HG03558 (cell line): ENCODE measurements at regions not wholly inside any gene's neighbourhood (a gene's known extent, or its start where the extent isn't known, plus 50 kb on each side); places are given as distances from the start of the nearest gene placed in this dataset.

ENCODE experiments used
- ATAC-seq: cut with Tn5 transposase; IDR thresholded peaks from one replicate; pipeline ENCODE4 v1.9.1; 2021; ENCODE audit warnings: moderate number of reproducible peaks; ENCODE audit not compliant: unreplicated experiment; ENCODE audit errors: extremely low read depth

- ATAC-seq, result no peak
Observed at GRCh38 chr2:7812231-7812995, 869.4 kb upstream of the ID2 start.

GRCh38 chr2:7813541-7814292 lies 868.1 kb upstream of the ID2 start:
- no peak for ATAC-seq

DNA sequence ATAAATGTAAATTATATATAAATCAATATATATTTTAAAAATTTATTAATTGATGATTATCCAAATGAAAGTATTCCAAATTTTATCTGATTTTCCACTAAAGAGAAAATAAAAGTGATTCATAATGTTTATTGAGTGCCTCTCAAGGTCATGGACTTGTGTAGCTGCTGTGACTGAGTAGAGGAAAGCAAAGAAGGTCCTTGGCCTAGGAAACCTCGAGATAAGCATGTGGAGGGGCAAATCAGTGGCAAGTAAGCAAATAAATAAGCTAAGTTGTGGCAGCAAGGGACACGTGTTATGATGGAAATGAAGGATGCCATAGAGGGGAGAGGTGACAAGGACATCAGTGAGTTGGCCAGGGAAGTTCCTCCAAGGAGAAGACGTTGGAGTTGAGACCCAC lies 866.1 kb upstream of the ID2 start:
- ATAC-seq, result no peak

- ATAC-seq, result no peak
Observed at GRCh38 chr2:7816233-7816632, 865.6 kb upstream of the ID2 start.

- no peak for ATAC-seq
Observed at GRCh38 chr2:7816944-7817343, 864.9 kb upstream of the ID2 start.

- ATAC-seq, result no peak
Observed at GRCh38 chr2:7819316-7819715, 862.5 kb upstream of the ID2 start.

- ATAC-seq, result no peak
Observed at GRCh38 chr2:7819850-7820249, 862.0 kb upstream of the ID2 start.

GRCh38 chr2:7824211-7824610 lies 857.6 kb upstream of the ID2 start:
- ATAC-seq, result no peak

GRCh38 chr2:7825591-7826312 lies 856.1 kb upstream of the ID2 start:
- ATAC-seq, result no peak

GRCh38 chr2:7826656-7827055 lies 855.2 kb upstream of the ID2 start:
- ATAC-seq, result no peak

- no peak for ATAC-seq
Observed at GRCh38 chr2:7829241-7829640, 852.6 kb upstream of the ID2 start.

DNA sequence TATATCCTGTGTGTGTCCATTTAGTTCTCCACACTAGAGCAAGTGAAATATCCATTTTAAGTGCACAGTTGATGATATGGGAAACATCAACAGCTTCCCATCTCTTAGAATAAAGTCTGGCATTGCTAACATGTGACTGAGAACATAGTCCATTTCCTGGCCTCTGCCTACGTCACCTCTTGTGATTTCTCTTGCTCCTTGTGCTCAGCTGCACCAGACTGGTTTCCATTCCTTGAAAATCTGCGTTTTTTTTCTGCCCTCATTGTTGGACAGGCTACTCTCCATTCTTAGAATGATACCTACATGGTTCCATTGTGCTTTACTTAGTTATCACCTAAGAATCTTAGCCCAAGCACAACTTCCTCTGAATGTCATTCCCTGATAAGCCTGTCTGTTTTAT lies 851.2 kb upstream of the ID2 start:
- ATAC-seq, result no peak

DNA sequence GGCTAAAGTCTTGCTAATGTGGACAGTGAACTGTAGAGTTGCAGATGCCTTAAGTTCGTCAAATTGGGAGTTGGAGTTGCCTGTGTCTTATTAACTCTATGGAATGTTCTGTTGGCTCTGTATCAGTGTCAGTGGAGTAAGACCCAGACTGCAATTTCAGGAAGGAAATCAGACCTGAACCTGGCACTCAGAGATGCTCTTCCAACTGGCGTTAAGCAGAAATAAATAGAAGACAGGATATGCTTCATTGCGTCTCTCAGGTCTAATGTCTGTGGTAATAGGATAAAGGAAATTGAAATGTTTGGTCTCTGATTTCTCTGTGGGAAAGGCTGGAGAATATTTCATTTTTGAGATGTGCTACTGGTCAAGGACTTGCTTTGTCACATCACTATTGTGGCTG lies 846.7 kb upstream of the ID2 start:
- ATAC-seq, result no peak

- no peak for ATAC-seq
Observed at GRCh38 chr2:7835693-7836680, 845.9 kb upstream of the ID2 start.

DNA sequence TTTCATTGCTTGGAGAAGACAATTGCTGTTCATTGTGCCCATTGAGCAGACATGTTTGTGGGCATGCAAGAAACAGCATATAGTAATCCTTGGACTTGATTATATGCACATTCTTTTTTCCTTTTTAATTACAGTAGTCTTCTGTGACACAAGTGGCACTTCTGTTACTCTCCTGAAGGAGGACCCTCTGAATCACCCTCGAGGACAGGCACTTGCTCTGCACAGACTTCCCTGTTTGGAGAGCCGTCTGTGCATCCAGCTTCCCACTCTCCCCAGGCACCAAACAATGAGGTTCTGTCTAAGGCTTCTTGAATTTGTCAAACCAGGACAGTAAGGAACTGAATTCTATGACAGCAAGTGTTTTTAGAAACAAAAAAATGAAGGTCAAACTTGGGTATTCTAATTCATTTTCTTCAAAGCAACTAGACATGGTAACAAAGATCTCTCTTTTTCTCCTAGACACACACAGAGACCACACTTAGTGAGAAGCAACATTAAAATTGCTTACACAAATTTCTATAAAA lies 844.6 kb upstream of the ID2 start:
- no peak for ATAC-seq

DNA sequence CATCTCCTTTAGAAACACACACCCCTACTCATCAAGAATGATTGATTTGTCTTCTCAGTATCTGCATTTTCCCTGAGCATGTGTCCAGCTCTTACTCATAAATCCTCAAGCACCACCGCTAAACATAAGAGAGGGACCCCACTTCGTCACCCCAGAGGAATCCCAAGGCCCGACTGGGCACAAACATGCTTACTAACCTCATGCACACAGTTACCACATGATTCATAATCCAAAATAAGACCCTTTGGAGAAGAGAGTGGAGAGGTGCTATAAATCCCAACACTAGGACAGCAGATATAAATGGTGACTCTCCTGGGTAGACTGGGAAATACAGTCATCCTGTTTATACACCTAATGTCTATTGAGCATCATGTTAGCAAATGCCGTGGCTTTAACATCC lies 843.2 kb upstream of the ID2 start:
- no peak for ATAC-seq

- no peak for ATAC-seq
Observed at GRCh38 chr2:7840651-7841380, 841.0 kb upstream of the ID2 start.

- no peak for ATAC-seq
Observed at GRCh38 chr2:7841751-7842150, 840.1 kb upstream of the ID2 start.

- ATAC-seq, result no peak
Observed at GRCh38 chr2:7844414-7844965, 837.4 kb upstream of the ID2 start.
